ENCODE measurements at regions not wholly inside any gene's neighbourhood (a gene's known extent, or its start where the extent isn't known, plus 50 kb on each side); places are given as distances from the start of the nearest gene placed in this dataset.

- TF ChIP-seq CTCF (conservative IDR thresholded peaks at IDR 0.05; ENCODE audit: control insufficient read depth, insufficient read depth, low read depth, low read length): no peak
- no peak overlapping the region for H3K4me3 ChIP-seq (ENCODE audit: control insufficient read depth, low read depth, low read length)
- DNase-seq (ENCODE audit: low read depth): no peak
These were observed 1697.2 kb upstream of the PCDH20 start for GRCh38 chr13:63112799-63113395.

GRCh38 chr13:63110466-63110865, 1694.8 kb upstream of the PCDH20 start:
- no peak for TF ChIP-seq CTCF (conservative IDR thresholded peaks at IDR 0.05; ENCODE audit: control insufficient read depth, insufficient read depth, low read depth, low read length)
- H3K4me3 ChIP-seq (ENCODE audit: control insufficient read depth, low read depth, low read length): no peak overlapping the region
- DNase-seq (ENCODE audit: low read depth): no peak

- TF ChIP-seq CTCF (conservative IDR thresholded peaks at IDR 0.05; ENCODE audit: control insufficient read depth, insufficient read depth, low read depth, low read length): no peak
- DNase-seq (ENCODE audit: low read depth): peak; percentile 29
These were observed 1691.7 kb upstream of the PCDH20 start for GRCh38 chr13:63107179-63107943.

GRCh38 chr13:63094717-63095116, 1679.1 kb upstream of the PCDH20 start:
- DNase-seq (ENCODE audit: low read depth): no peak

More at GRCh38 chr13:63107179-63107943, 1691.7 kb upstream of the PCDH20 start:
- no peak overlapping the region for H3K4me3 ChIP-seq (ENCODE audit: control insufficient read depth, low read depth, low read length)

GRCh38 chr13:63093907-63094469, 1678.3 kb upstream of the PCDH20 start:
- no peak for TF ChIP-seq CTCF (conservative IDR thresholded peaks at IDR 0.05; ENCODE audit: control insufficient read depth, insufficient read depth, low read depth, low read length)
- DNase-seq (ENCODE audit: low read depth): peak; percentile 7
- H3K4me3 ChIP-seq (ENCODE audit: control insufficient read depth, low read depth, low read length): no peak overlapping the region

More at GRCh38 chr13:63094717-63095116, 1679.1 kb upstream of the PCDH20 start:
- H3K4me3 ChIP-seq (ENCODE audit: control insufficient read depth, low read depth, low read length): no peak overlapping the region
- no peak for TF ChIP-seq CTCF (conservative IDR thresholded peaks at IDR 0.05; ENCODE audit: control insufficient read depth, insufficient read depth, low read depth, low read length)

- no peak for DNase-seq (ENCODE audit: low read depth)
- TF ChIP-seq CTCF (conservative IDR thresholded peaks at IDR 0.05; ENCODE audit: control insufficient read depth, insufficient read depth, low read depth, low read length): no peak
- no peak overlapping the region for H3K4me3 ChIP-seq (ENCODE audit: control insufficient read depth, low read depth, low read length)
These were observed 1676.8 kb upstream of the PCDH20 start for GRCh38 chr13:63092456-63092855.

Data from fibroblast of mammary gland (primary cell).